HT-29 (cell line): ENCODE measurements at regions not wholly inside any gene's neighbourhood (a gene's known extent, or its start where the extent isn't known, plus 50 kb on each side); places are given as distances from the start of the nearest gene placed in this dataset.
"Not testable (repeated sequence)": the region's sequence is repeated elsewhere in the genome, so short reads cannot be mapped to it uniquely, and the experiment has no call there.

Experiments
- DNase-seq: peaks from one replicate; pipeline ENCODE4 v3.0.0-alpha.2; 2015; ENCODE audit warnings: low spot score

DNA sequence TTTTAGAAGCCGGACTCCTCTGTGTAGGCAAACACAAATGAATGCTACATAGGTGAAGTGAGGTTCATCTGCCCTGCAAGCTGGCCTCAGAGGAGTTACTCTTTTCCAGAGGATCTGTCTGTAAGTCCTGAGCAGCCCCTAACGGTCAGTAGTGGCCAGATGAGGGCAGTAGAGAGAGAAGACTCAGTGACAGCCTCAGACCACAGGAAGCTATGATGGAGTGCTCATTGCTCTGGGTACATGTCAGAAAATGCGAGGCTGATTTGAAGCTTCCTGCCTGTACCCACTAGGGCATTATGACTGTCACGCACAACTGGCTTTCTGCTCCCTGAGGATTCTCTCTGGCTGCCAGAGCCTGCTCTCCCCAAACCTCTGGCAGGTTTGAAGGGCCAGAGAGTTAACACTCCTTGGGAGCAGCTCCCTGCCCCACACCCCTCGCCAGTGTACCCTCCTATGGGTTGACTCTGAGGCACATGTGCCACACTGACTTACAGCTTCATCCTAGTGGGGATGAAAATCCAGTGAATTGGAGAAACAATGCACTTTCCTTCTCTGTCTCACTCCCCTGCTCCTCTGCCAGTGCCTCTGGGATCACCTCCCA is 141.5 kb downstream of the GABRG2 start:
- DNase-seq, result peak; percentile 78

DNA sequence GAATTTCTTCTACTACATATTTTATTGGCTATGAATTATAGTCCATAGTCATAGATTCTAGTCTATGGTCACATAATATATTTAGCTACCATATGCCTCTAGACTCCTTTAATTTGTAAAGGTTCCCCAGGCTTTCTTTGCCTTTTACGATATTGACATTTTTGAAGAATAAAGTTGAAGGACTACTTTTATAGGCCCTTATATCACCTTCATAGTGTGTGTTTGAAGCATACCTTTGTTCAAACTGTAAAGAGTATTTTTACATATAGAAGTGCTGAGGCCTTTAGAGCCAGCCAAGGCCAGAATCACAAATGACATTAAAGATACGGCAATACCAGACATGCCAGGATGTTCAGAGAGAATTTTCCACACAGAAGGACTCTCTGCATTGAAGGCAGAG is 147.0 kb downstream of the GABRG2 start:
- no peak for DNase-seq

DNA sequence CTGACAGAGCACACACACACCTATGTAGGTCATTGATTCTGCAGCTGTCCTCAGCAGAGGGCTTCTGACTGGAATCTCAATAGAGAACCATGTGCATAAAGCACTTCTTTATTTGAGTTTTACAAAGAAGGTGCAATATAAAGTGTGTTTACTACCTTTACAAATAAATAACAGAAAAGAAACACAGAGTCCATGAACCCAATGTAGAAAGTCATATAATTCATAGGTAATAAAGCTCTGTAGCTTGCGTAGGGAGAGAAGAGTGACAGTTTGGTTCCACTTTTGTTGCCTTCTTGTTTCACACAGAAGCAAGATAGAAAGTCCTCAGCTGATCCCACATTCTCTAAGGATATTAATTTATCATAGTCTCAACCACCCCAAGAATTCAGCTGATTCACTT is 149.5 kb downstream of the GABRG2 start:
- no peak for DNase-seq

DNA sequence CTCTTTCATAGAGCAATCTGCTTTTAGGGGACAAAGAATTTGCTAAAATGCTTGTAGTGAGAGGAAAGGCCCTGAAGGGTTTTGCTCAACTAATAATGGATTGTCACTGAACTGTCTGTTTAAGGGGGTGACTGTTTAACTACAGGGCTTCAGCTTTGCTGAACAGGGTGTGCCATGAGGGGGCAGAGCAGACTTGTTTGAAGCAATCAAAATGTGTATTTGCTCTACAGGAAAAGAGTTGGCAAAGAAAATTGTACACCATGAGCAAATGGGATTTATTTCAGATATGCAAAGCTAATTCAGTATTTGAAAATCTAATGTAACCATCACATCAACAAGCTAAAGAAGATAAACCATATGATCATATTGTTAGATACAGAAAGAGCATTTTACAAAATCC is 154.3 kb downstream of the GABRG2 start:
- no peak for DNase-seq

DNA sequence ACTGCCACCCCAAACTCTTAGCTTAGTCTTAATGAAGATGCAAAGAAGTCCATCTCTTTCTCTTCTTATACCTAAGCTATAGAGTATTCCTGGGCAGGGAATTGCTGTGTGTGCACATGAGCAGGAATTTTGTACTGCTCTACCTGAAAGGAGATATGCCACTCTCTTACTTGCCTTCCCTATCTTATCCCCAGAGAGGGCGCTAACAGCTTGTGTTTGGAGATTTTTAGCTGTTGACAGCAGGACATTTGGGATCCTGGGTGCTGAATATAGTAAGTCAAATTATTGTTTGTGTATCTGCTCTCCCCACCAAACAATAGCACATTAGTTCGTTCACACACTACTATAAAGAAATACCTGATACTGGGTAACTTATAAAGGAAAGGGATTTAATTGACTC is 159.5 kb downstream of the GABRG2 start:
- no peak for DNase-seq

DNA sequence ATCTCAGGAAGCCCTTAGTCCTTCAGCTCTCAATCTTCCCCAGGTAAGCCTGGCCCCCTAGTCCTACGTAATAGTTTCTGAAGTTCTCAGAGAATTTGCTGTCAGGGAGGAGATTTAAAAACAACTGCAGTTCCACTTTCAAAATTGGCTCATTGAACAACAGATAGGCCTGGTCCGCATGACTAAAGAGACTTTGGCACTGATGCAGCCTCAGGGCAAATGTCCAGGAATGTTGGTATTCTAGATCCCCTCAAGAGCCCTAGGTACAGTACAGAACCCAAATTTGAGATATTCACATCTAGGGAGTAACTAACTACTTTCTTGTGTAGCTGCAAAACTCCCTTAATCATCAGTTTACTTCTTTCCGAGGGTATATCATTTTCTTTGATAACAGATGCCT is 162.8 kb downstream of the GABRG2 start:
- no peak for DNase-seq

DNA sequence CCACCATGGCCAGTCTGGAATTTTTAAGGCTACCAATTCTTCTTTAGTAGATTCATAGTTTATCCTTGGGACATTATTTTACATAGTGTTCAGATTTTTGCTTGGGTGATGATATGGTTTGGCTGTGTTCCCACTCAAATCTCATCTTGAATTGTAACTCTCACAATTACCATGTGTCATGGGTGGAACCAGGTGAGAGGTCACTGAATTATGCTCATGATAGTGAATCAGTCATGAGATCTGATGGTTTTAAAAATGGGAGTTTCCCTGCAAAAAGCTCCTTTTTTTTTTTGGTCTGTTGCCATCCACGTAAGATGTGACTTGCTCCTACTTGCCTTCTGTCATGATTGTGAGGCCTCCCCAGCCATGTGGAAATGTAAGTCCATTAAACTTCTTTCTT is 163.9 kb downstream of the GABRG2 start:
- DNase-seq, result no peak

DNA sequence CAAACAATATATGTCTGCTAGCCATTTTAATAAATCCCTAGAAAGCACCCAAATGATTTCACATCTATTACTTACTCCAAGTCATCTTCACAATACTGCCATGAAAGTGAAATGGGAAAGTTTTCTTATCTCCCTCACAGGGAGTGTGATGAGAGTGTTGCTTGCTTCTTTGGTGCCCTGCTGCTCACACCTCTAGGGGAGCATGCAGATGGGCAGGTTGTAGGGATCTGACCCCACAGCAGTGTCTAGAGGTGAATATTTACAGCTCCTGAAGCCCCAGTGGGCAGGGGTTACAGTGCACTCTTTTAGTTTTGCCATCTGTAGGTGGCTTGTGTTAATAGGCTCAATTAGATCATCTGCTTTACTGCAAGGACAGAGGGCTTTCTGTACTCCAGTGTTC is 173.2 kb downstream of the GABRG2 start:
- no peak for DNase-seq

DNA sequence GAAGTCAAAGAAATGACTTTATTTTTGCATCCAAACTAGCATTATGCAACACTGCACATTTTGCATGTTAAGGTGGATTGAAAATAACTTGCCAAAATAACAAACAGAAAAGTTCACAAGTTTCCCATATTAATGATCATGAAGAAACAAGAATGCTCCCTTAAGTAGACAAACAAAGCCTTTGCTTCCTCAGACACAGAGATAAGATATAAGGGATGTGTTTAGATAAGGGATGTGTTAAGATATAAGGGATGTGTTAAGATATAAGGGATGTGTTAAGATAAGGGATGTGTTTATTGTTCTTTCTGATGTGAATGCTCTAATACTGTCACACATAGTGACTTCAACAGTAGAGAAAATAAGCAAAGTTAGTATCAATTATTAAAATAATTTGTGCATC is 174.8 kb downstream of the GABRG2 start:
- DNase-seq, result no peak

DNA sequence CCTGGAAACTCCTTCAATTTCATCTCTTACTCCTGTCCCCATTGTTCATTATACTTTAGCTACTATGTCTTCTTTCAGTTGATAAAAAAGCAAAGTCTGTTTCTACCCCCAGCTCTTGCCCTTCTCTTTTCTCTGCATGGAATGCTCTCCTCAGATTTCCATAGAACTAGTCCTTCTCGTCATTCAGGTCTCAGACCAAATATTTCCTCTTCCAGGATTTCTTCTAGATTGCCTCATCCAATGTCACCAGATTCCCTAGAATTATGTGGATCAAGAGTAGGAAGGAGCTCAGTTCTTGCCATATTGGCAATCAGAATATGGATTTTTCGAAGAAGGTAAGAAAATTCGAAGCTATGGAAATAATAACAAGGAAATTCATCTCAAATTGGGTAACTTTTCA is 176.1 kb downstream of the GABRG2 start:
- DNase-seq, result no peak

DNA sequence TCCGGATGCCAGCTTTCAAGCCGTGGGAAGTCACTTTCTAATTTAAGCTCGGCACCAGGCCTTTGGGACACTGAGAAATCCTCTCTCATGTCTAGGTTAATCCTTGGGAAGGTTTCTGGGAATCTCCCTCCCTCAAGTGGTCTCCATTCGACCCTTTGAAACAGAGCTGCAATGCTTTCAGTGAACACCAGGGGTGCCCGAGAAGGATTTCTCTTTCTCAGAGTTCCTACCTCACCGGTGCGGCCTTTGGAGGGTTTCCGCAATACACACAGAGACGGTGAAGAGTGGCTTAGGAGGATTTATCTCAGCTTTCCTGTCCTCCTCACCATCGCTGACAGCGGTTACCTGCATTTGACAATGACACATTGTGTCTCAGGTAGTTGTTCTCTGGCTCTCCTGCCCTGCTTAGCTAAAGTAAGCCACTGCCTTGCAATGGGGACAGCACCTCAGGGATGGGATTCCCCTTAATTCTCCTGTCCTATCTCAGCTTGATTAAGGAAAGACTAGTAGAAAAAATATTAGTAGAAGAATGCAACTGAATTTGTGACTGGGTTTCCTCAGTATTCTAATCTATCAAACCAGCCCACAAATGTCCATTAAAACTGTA is 180.6 kb downstream of the GABRG2 start:
- DNase-seq, result peak; percentile 49

DNA sequence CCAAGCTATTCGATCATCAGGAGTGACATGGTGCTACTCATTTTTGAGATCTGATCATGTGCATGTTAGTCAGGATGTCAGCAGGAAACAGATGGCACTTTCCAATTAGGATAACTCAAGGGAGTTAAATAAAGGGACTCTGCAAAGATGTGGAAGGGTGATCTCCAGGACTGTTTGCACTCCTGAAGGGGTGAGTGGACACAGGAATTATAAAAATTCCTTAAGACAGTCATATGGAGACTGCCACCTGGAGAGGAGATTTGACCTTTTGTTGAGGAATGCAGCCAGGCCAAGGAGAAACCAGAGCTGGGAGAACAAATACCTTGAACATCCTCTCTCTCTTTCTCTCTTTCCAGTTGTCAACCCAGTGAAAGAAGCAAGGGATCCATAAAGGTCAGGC is 189.1 kb downstream of the GABRG2 start:
- DNase-seq, result no peak

DNA sequence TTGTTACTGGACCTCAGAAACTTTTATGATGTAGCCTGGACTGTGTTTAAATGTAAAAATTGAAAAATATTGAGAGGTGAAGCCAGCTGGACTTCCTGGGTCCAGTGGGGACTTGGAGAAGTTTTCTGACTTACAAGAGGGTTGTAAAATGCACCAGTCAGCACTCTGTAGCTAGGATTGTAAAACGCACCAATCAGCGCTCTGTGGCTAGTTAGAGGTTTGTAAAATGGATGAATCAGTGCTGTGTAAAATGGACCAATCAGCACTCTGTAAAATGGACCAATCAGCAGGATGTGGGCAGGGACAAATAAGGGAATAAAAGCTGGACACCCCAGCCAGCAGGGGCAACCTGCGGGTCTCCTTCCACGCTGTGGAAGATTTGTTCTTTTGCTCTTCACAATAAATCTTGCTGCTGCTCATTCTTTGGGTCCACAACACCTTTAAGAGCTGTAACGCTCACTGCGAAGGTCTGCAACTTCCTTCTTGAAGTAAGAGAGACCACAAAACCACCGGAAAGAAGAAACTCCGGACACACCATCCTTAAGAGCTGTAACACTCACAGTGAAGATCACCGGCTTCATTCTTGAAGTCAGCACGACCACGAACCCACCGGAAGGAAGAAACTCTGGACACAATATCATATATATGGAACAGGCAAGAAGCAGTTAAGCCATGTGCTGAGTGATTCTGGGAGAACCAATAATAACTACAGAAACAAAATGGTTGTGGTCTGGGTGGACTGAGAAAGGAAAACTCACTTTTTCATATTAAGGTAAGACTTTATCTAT is 201.3 kb downstream of the GABRG2 start:
- DNase-seq, result no peak

DNA sequence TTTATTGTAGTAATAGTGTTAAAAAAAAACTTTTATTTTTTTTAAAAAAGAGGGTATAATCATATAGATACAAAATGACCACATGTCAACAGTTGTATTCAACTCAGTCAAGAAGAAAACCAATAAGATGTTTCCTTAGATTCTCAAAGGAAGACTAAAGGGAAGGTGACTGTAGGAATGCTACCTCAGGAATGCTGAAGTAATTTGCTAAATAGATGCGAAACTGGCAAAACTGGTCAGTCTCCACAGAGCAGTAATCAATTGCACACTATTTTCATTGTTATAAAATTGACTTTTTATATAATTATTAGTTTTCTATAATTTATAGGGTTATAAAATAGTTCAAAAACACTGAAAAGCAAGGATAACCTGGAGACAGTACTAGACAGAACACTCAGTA is 204.8 kb downstream of the GABRG2 start:
- no peak for DNase-seq

DNA sequence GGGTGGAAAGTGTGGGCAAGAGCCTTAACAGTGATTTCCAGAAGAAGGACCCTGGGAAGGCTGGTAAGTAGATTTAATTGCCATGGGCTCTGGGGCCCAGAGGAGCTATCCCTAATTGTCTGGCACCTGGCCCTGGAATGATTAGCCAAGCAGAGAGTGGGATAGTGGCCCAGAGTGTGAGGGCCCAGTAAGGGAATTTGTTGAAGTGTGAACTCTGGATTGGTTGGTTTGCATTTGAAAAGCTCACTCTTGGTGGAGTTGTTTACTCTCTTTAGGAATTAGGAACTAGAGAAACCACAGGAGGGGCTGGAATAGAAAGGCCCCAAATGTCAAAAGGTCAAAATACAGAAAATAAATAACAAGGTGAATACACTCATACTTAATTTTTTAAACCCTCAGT is 207.1 kb downstream of the GABRG2 start:
- no peak for DNase-seq

DNA sequence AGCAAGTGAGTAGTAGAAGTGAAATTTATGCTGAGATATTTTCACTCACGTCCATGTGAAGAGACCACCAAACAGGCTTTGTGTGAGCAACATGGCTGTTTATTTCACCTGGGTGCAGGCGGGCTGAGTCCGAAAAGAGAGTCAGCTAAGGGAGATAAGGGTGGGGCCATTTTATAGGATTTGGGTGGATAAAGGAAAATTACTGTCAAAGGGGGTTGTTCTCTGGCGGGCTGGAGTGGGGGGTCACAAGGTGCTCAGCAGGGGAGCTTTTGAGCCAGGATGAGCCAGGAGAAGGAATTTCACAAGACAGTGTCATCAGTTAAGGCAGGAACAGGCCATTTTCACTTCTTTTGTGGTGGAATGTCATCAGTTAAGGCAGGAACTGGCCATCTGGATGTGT is 207.8 kb downstream of the GABRG2 start:
- not testable (repeated sequence) for DNase-seq

DNA sequence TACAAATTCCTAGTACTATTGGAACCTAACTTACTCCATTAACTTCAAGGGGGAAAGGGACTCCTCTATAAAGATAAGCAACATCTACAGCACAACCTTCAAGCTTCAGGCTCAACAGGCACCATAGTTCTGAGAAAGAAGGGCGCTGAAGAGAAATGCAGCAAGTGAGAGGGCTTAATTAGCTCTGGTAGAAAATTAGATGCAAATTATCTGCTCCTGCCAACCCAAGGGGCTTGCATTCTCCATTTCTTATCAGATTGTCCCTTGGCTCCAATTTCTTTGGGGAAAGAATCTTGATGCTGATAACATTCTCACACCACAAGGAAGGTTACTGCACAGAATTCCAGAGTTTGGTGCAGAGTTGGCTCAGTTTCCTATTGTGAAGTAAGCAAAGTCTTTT is 214.6 kb downstream of the GABRG2 start:
- DNase-seq, result no peak

DNA sequence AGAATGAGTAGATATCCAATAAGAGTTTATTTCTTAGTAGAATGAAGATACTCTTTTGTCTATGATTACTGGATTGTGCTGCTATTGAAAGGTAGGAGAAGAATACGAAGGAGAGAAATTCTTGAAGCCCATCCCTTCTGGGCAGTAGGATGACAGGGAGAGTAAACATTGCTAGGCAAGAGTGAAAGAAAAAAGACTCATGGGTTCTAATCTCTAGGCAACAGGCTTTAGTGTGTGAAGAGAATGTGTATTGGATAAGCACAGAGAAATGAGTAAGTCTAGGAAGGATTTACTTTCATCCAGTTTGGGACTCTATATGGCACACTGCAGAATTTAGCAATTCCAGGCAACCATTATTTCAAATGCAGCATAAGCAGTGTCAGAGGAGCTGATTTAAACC is 216.0 kb downstream of the GABRG2 start:
- DNase-seq, result no peak

DNA sequence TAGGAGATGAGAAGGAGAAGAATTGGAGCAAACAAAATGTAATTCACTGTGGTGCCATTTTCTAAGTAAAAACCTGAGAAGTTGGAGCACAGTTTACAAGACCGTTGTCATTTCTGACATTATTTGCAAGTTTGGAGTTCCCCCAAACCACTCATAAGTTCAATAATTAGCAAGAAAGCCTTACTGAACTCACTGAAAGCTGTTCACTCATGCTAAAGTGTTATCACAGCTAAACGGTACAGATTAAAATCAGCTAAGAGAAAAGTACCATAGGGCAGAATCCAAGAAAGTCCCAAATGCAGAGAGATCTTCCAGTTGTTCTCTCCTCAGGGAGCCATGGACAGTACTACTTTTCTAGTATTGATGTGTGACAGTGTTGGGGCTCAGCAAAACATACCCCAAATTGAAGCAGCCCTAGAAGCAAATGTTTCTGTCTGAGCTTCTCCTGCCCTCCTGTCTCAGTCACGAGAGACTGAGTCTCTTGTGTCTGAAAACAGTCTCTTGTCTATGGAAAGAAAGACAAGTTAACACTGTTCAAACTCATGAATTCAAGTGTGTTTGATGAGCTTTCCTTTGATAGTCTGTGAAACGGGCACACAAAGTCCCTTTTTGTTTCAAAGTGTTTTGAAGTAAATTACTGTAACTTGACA is 221.2 kb downstream of the GABRG2 start:
- no peak for DNase-seq

DNA sequence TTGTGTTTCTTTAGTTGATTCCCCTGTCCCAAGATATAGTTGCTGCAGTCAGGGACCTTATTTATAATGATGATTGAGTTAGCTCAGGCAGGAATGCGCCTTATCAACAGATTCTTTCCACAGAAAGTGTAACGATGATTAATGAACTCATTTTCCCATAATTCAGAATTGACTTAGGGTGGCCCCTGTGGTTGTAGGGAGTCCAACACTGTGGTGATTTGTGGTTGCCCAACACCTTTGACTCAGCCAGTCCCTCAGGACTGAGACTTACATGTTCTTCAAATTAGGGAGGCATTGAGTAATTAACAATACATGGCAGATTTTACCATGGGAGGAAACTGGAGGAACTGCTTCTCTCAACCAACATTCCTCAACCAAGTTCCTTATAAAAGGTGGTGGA is 221.9 kb downstream of the GABRG2 start:
- no peak for DNase-seq

DNA sequence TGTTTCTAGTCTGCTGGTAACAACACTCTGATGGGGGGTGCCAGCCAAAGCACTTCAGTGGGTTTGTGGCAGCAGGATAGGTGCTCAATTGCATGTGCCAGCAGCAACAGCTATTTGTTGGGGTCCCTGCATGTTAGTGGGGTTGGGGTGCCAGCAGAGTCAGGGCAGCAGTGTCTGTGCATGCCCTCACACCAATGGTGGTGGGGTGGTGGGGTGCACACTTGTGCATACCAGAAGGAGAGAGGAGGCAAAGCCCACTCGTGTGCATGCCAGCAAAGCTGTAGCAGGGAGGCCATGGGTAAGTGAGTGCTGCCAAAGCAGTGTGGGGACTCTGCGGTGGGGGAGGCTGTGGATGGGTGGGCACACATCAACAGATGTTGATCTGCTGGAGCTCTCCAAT is 232.2 kb downstream of the GABRG2 start:
- no peak for DNase-seq

DNA sequence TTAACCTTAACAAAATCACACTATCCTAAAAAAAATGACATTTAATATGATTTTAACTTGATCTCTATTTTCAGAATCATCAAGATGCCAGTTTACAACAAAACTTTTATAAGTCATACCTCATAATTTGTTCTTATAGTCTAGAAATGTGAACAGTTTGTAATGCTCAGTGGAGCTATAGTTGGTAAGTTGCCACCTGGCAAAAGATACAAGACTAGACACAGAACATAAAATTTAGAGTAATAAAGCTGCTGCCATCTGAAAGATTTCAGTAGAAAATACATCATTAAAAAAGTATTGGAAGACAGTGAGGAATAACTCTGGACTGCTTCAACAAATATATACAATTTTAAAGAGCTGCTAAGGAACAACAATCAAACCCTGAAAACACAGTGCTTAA is 233.8 kb downstream of the GABRG2 start:
- no peak for DNase-seq

DNA sequence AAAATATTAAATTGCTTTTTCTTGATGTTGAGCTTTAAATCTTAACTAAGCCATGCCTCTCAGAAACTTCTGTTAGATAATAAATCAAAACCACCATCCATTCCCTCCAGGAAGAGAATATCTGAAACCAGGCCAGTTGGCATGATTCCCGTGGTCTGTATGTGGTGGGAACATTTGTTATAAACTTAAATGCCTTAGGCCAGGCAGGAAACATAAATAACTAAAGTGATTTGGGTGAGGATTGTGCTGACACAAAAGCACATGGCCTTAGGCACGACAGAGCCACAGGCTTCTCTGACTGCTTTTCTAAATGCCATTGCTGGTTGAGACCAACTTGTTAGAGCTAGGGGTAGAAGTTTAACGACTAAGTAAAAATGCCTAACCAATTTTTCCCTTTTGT is 255.9 kb downstream of the GABRG2 start:
- DNase-seq, result no peak
